RWPE2 (cell line): ENCODE measurements at regions not wholly inside any gene's neighbourhood (a gene's known extent, or its start where the extent isn't known, plus 50 kb on each side); places are given as distances from the start of the nearest gene placed in this dataset.
"Not testable (repeated sequence)": the region's sequence is repeated elsewhere in the genome, so short reads cannot be mapped to it uniquely, and the experiment has no call there.

Experiments used
- ATAC-seq: fragments of 200-7000 bp; cut with Tn5 transposase; 3 replicates; pipeline ENCODE4 v1.9.1; 2021; ENCODE audit warnings: low read depth
- DNase-seq: peaks from one replicate; pipeline ENCODE4 v3.0.0-alpha.2; 2020; ENCODE audit warnings: low spot score
- H3K27ac ChIP-seq: fragments of 450-650 bp; 2 replicates; pipeline ENCODE4 v1.5.1; 2017; ENCODE audit warnings: mild to moderate bottlenecking; ENCODE audit not compliant: poor library complexity, severe bottlenecking
- H3K27me3 ChIP-seq: fragments of 250-450 bp; sonication (Bioruptor Pico); 2 replicates; pipeline ENCODE4 v1.5.1; 2021; ENCODE audit warnings: mild to moderate bottlenecking, moderate library complexity; ENCODE audit not compliant: insufficient read depth, poor library complexity, severe bottlenecking
- H3K36me3 ChIP-seq: fragments of 250-450 bp; sonication (Bioruptor Pico); 2 replicates; pipeline ENCODE4 v1.5.1; 2020; ENCODE audit warnings: low read depth, mild to moderate bottlenecking, moderate library complexity
- H3K4me1 ChIP-seq: fragments of 250-450 bp; sonication (Bioruptor Pico); 2 replicates; pipeline ENCODE4 v1.5.1; 2021; ENCODE audit warnings: mild to moderate bottlenecking, moderate library complexity; ENCODE audit not compliant: insufficient read depth, poor library complexity, severe bottlenecking
- H3K4me3 ChIP-seq: fragments of 250-450 bp; sonication (Bioruptor Pico); 2 replicates; pipeline ENCODE4 v1.5.1; 2021; ENCODE audit warnings: mild to moderate bottlenecking, moderate library complexity; ENCODE audit not compliant: severe bottlenecking
- H3K9me3 ChIP-seq: fragments of 250-450 bp; sonication (Bioruptor Pico); 2 replicates; pipeline ENCODE4 v1.5.1; 2021; ENCODE audit warnings: mild to moderate bottlenecking, moderate library complexity; ENCODE audit not compliant: severe bottlenecking
- TF ChIP-seq, protein P1 (sequence below): fragments of 450-650 bp; IDR thresholded peaks from one replicate; pipeline ENCODE4 v1.5.1; 2017; ENCODE audit warnings: mild to moderate bottlenecking, moderate library complexity; ENCODE audit not compliant: poor library complexity, severe bottlenecking

DNA sequence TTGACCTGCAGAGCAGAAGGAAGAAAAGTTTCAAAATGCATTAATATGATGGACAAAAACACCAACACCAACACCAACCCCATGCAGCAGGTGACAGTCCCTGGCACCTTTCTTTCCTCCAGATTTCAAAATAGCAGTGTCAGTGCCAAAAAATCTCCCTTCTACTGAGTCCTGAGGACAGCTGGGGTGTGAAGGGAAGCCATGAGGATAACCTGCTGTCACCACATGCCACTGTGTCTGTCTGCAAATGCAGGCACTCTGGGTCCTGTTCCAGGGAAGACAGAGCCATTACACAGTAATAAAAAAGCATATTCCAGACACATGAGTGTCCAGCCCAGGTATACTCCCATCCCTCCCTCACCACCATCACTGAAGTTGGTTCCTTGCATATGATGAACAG, 187.5 kb downstream of the BMP15 start:
- ATAC-seq (no peak), DNase-seq (no peak)
- TF ChIP-seq, protein P1, sequence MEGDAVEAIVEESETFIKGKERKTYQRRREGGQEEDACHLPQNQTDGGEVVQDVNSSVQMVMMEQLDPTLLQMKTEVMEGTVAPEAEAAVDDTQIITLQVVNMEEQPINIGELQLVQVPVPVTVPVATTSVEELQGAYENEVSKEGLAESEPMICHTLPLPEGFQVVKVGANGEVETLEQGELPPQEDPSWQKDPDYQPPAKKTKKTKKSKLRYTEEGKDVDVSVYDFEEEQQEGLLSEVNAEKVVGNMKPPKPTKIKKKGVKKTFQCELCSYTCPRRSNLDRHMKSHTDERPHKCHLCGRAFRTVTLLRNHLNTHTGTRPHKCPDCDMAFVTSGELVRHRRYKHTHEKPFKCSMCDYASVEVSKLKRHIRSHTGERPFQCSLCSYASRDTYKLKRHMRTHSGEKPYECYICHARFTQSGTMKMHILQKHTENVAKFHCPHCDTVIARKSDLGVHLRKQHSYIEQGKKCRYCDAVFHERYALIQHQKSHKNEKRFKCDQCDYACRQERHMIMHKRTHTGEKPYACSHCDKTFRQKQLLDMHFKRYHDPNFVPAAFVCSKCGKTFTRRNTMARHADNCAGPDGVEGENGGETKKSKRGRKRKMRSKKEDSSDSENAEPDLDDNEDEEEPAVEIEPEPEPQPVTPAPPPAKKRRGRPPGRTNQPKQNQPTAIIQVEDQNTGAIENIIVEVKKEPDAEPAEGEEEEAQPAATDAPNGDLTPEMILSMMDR, result no peak
- H3K4me3 ChIP-seq, result no peak overlapping the region
- no peaks in the 10 kb centered on the region for H3K4me1 ChIP-seq
- H3K36me3 ChIP-seq, result no peaks in the 10 kb centered on the region
- H3K27me3 ChIP-seq, result no peaks in the 10 kb centered on the region
- no peaks in the 10 kb centered on the region for H3K9me3 ChIP-seq
- no peak overlapping the region for H3K27ac ChIP-seq

DNA sequence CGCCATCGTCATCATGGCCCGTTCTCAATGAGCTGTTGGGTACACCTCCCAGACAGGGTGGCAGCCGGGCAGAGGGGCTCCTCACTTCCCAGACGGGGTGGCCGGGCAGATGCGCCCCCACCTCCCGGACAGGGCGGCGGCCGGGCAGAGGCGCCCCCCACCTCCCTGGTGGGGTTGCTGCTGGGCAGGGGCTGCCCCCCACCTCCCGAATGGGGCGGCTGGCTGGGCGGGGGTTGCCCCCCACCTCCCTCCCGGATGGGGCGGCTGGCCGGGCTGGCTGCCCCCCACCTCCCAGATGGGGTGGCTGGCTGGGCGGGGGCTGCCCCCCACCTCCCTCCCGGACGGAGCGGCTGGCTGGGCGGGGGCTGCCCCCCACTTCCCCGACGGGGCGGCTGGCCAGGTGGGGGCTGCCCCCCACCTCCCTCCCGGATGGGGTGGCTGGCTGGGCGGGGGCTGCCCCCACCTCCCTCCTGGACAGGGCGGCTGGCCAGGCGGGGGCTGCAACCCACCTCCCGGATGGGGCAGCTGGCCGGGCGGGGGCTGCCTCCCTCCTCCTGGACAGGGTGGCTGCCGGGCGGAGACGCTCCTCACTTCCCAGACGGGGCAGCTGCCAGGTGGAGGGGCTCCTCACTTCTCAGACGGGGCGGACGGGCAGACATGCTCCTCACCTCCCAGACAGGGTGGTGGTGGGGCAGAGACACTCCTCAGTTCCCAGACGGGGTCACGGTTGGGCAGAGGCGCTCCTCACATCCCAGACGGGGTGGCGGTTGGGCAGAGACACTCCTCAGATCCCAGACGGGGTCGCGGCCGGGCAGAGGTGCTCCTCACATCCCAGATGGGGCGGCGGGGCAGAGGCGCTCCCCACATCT, 208.8 kb downstream of the BMP15 start:
- H3K4me1 ChIP-seq, H3K4me3 ChIP-seq, ATAC-seq, H3K9me3 ChIP-seq, H3K27me3 ChIP-seq, H3K36me3 ChIP-seq, DNase-seq, H3K27ac ChIP-seq: not testable (repeated sequence)

DNA sequence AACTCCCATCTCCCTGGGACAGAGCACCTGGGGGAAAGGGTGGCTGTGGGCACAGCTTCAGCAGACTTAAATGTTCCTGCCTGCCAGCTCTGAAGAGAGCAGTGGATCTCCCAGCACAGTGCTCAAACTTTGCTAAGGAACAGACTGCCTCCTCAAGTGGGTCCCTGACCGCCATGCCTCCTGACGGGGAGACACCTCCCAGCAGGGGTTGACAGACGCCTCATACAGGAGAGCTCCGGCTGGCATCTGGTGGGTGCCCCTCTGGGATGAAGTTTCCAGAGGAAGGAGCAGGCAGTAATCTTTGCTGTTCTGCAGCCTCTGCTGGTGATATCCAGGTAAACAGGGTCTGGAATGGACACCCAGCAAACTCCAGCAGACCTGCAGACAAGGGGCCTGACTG, 206.9 kb upstream of the NUDT10 start:
- not testable (repeated sequence) for DNase-seq, H3K4me1 ChIP-seq, H3K4me3 ChIP-seq, H3K9me3 ChIP-seq, H3K27me3 ChIP-seq, ATAC-seq, H3K36me3 ChIP-seq, H3K27ac ChIP-seq

DNA sequence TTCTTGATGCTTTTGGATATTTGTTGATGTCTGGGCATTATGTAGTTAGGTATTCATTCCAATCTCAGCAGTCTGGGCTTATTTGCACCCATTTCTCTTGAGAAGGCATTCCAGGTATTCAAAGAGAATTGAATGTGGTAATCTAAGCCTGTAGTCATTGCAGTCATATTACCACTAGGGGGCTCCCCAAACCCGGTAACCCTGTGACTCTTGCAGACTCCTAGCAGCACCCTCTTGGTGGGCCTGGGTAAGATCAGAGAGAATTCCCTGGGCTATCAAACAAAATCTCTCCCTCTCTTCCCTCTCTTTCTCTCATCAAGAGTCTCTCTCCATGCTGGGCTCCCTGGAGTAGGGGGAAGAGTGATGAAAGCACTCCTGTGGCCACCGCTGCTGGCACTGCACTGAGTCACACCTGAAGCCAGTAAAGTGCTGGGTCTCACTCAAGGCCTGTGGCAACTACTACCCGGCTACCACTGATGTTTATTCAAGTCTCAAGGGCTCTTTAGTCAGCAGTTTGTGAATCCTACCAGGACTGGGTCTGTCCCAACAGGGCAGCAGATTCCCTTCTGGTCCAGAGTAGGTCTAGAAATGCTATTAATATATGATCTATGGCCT, 187.7 kb upstream of the NUDT10 start:
- DNase-seq, result no peak
- TF ChIP-seq, protein P1, result peak; percentile 47
- H3K9me3 ChIP-seq, result no peaks in the 10 kb centered on the region
- peak; percentile 50; the same call in 1 of the 3 replicates for ATAC-seq
- H3K27ac ChIP-seq, result no peak overlapping the region
- H3K27me3 ChIP-seq, result no peaks in the 10 kb centered on the region
- no peaks in the 10 kb centered on the region for H3K36me3 ChIP-seq
- no peaks in the 10 kb centered on the region for H3K4me1 ChIP-seq
- H3K4me3 ChIP-seq, result no peak overlapping the region

DNA sequence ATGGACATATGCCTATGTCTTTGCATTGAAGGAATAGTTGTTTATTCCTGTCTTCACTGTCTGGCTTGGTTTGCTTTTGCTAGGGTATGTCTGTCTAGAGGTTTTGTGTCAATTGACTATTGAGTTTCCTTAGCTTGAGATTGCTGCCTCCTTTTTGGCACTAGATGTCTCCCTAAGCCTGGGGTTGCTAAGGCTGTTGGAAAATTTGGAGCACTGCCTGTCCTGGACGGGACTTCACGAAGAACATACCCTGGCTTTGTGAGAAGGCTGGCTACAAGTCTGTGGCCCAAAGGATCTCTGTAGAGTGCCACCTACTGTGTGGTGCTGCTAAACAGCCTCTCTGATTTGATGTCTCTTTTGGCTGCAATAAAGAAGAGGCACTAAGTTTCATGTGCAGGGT, 183.8 kb upstream of the NUDT10 start:
- Histone ChIP-seq H3K36me3 (no peaks in the 10 kb centered on the region), H3K27ac (no peak overlapping the region), H3K4me1 (no peaks in the 10 kb centered on the region), H3K9me3 (no peaks in the 10 kb centered on the region), H3K27me3 (no peaks in the 10 kb centered on the region), H3K4me3 (no peak overlapping the region)
- no peak for ATAC-seq
- TF ChIP-seq, protein P1, result peak; percentile 10
- DNase-seq, result no peak
